GM19328 (cell line): ENCODE measurements at regions not wholly inside any gene's neighbourhood (a gene's known extent, or its start where the extent isn't known, plus 50 kb on each side); places are given as distances from the start of the nearest gene placed in this dataset.
"Not testable (repeated sequence)": the region's sequence is repeated elsewhere in the genome, so short reads cannot be mapped to it uniquely, and the experiment has no call there.

Experiments
- ATAC-seq: cut with Tn5 transposase; IDR thresholded peaks from one replicate; pipeline ENCODE4 v1.9.1; 2021; ENCODE audit warnings: mild to moderate bottlenecking, moderate library complexity; ENCODE audit not compliant: unreplicated experiment

DNA sequence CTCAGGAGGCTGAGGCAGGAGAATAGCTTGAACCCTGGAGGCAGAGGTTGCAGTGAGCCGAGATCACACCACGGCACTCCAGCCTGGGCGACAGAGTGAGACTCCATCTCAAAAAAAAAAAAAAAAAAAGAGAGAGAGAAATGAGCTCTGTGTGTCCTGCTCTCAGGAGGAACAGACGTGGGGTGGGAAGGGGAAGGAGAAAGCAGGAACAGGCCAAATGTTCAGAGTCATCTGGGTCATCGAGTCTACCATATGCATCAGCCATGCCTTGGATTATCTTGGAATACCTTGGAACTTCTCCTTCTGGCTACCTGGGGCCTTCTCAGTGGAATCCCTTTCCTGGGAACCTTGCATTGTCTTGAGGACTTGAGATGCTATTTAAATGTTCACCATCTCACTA is 51.7 kb upstream of the ZFHX3 start:
- ATAC-seq, result not testable (repeated sequence)
